ENCODE measurements at regions not wholly inside any gene's neighbourhood (a gene's known extent, or its start where the extent isn't known, plus 50 kb on each side); places are given as distances from the start of the nearest gene placed in this dataset.

DNA sequence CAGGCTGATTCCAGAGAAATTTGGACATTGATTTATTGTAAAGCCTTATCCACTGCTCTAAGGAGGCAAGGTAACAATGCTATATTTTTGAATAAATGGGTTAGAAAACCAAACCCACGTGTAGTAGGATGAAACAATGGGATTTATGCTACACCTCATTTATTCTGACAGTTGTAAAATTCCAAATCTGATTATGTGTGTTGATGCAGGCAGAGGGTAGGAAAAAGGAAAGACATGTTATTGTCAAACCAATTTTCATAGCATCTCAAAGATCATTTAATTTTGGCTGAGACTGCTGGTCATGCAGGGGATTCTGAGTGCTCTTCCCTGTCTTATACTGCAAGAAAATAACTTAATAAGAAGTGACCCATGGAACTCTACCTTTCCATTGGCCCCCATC lies 1219.9 kb upstream of the SORCS1 start:
- TF ChIP-seq, protein P1, sequence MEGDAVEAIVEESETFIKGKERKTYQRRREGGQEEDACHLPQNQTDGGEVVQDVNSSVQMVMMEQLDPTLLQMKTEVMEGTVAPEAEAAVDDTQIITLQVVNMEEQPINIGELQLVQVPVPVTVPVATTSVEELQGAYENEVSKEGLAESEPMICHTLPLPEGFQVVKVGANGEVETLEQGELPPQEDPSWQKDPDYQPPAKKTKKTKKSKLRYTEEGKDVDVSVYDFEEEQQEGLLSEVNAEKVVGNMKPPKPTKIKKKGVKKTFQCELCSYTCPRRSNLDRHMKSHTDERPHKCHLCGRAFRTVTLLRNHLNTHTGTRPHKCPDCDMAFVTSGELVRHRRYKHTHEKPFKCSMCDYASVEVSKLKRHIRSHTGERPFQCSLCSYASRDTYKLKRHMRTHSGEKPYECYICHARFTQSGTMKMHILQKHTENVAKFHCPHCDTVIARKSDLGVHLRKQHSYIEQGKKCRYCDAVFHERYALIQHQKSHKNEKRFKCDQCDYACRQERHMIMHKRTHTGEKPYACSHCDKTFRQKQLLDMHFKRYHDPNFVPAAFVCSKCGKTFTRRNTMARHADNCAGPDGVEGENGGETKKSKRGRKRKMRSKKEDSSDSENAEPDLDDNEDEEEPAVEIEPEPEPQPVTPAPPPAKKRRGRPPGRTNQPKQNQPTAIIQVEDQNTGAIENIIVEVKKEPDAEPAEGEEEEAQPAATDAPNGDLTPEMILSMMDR (IDR thresholded peaks at IDR 0.05) = no peak
- TF ChIP-seq EP300 (IDR thresholded peaks at IDR 0.05) (no peak), POLR2A (IDR thresholded peaks at IDR 0.05) (no peak)

Data from ovary (tissue), 3 donors.